GM12878 (cell line): ENCODE measurements at regions not wholly inside any gene's neighbourhood (a gene's known extent, or its start where the extent isn't known, plus 50 kb on each side); places are given as distances from the start of the nearest gene placed in this dataset.

Experiments
- ATAC-seq: fragments of 200-7000 bp; cut with Tn5 transposase; 3 replicates; pipeline ENCODE4 v1.9.1; 2020; ENCODE audit warnings: mild to moderate bottlenecking, moderate library complexity
- BruUV-seq: library from RNA; stranded (reverse); fragments of 400-500 nt; replicated peaks from 2 replicates; lab custom pipeline; 2021; lab: Mats Ljungman, UMichigan
- CTCF ChIA-PET: fragments of 300-600 bp; sonication (Branson Sonifier 250); formaldehyde crosslinking; extraction: SDS; loops from one replicate; lab custom pipeline; 2021; ENCODE audit warnings: inconsistent platforms; lab: Yijun Ruan, JAX
- POLR2A ChIA-PET: fragments of 350-600 bp; formaldehyde crosslinking; extraction: SDS; loops from one replicate; lab custom pipeline; 2021; ENCODE audit warnings: inconsistent platforms; lab: Charles Lee
- RAD21 ChIA-PET: fragments of 300-600 bp; sonication (Branson Sonifier 250); formaldehyde crosslinking; loops from one replicate; lab custom pipeline; 2023; ENCODE audit warnings: antibody characterized with exemption; ENCODE audit not compliant: unreplicated experiment; lab: Charles Lee
- SMC1A ChIA-PET: fragments of 300-600 bp; sonication (Branson Sonifier 250); formaldehyde crosslinking; loops from one replicate; lab custom pipeline; 2023; ENCODE audit not compliant: unreplicated experiment, uncharacterized antibody; lab: Charles Lee
- DNase-seq: peaks from one replicate; pipeline ENCODE4 v3.0.0-alpha.2; 2011; ENCODE audit warnings: low read depth, low spot score
- FAIRE-seq: peaks from 3 replicates; lab custom pipeline; 2011; peaks lifted over from hg19 to GRCh38; lab: Jason Lieb, UNC
- H2AFZ ChIP-seq: 2 replicates; pipeline ENCODE4 v1.6.0; 2011; ENCODE audit warnings: low read depth, low read length, control low read depth; ENCODE audit not compliant: control insufficient read depth
- H3K27ac ChIP-seq: 2 replicates; pipeline ENCODE4 v1.5.1; 2011; ENCODE audit warnings: control low read depth; ENCODE audit not compliant: control insufficient read depth, insufficient read depth
- H3K27me3 ChIP-seq, 2 experiments: replicated peaks in 1 of 2; 2 replicates each; pipeline versions ENCODE4 v1.6.0 to v1.6.1; 2011; ENCODE audit warnings: low read length in 1 of 2; ENCODE audit not compliant: control insufficient read depth in 2 of 2, insufficient read depth in 2 of 2
- H3K36me3 ChIP-seq, 2 experiments: 2 replicates each; pipeline ENCODE4 v1.5.1; 2011; ENCODE audit warnings: low read length in 1 of 2; ENCODE audit not compliant: control insufficient read depth in 2 of 2, insufficient read depth in 2 of 2
- H3K4me1 ChIP-seq: 2 replicates; pipeline ENCODE4 v1.6.1; 2011; ENCODE audit warnings: mild to moderate bottlenecking, low read length, moderate library complexity, mixed read lengths; ENCODE audit not compliant: control insufficient read depth, insufficient read depth
- H3K4me2 ChIP-seq: 2 replicates; pipeline ENCODE4 v1.6.0; 2011; ENCODE audit warnings: control low read depth; ENCODE audit not compliant: control insufficient read depth, insufficient read depth
- H3K4me3 ChIP-seq: fragments of 200-600 bp; sonication (generic); 2 replicates; pipeline ENCODE4 v1.5.1; 2016
- H3K79me2 ChIP-seq: 2 replicates; pipeline ENCODE4 v1.6.0; 2011; ENCODE audit warnings: low read length; ENCODE audit not compliant: control insufficient read depth, insufficient read depth
- H3K9ac ChIP-seq: 2 replicates; pipeline ENCODE4 v1.8.0; 2011; ENCODE audit warnings: low read length, control low read depth, mixed read lengths; ENCODE audit not compliant: control insufficient read depth, insufficient read depth
- H3K9me3 ChIP-seq: replicated peaks from 3 replicates; pipeline ENCODE4 v1.5.1; 2011; ENCODE audit warnings: mild to moderate bottlenecking, low read length; ENCODE audit not compliant: control insufficient read depth, insufficient read depth
- H4K20me1 ChIP-seq: 2 replicates; pipeline ENCODE4 v1.6.0; 2011; ENCODE audit not compliant: control insufficient read depth, insufficient read depth
- CBX3 ChIP-seq: fragments of 200-600 bp; sonication (generic); IDR thresholded peaks from 2 replicates; pipeline ENCODE4 v1.6.1; 2016; ENCODE audit warnings: low read depth, borderline replicate concordance
- ETV6 ChIP-seq, 2 experiments: fragments of 450-650 bp in 1 of 2; IDR thresholded peaks in 1 of 2; conservative IDR thresholded peaks in 1 of 2; 2 replicates each; pipeline ENCODE4 v1.6.1; 2014; ENCODE audit warnings: antibody characterized with exemption in 1 of 2, borderline replicate concordance in 1 of 2, low read depth in 1 of 2, mild to moderate bottlenecking in 1 of 2, moderate library complexity in 1 of 2
- FOXK2 ChIP-seq: fragments of 450-650 bp; IDR thresholded peaks from 2 replicates; pipeline ENCODE4 v1.6.1; 2017; ENCODE audit warnings: mild to moderate bottlenecking, moderate library complexity
- MTA2 ChIP-seq: fragments of 450-650 bp; IDR thresholded peaks from 2 replicates; pipeline ENCODE4 v1.6.1; 2016; ENCODE audit warnings: low read depth, mild to moderate bottlenecking, moderate library complexity
- NBN ChIP-seq: fragments of 450-650 bp; IDR thresholded peaks from 2 replicates; pipeline ENCODE4 v1.6.1; 2016
- NR2F1 ChIP-seq: fragments of 450-650 bp; conservative IDR thresholded peaks from 2 replicates; pipeline ENCODE4 v1.6.1; 2017; ENCODE audit warnings: mild to moderate bottlenecking
- PAX5 ChIP-seq: IDR thresholded peaks from 2 replicates; pipeline ENCODE4 v1.6.1; 2011; ENCODE audit warnings: low read depth, low read length, borderline replicate concordance
- RBBP5 ChIP-seq: fragments of 200-600 bp; sonication (generic); conservative IDR thresholded peaks from 2 replicates; pipeline ENCODE4 v1.6.1; 2016
- SIN3A ChIP-seq: IDR thresholded peaks from 2 replicates; pipeline ENCODE4 v1.6.1; 2012; ENCODE audit warnings: low read depth, low read length, improper control_type of control experiment
- SREBF2 ChIP-seq: IDR thresholded peaks from 2 replicates; pipeline ENCODE4 v1.6.1; 2012; ENCODE audit warnings: mild to moderate bottlenecking, low read length
- ZSCAN29 ChIP-seq: fragments of 450-650 bp; IDR thresholded peaks from 2 replicates; pipeline ENCODE4 v1.6.1; 2017; ENCODE audit warnings: mild to moderate bottlenecking, moderate library complexity
- WGBS: methylation state at CpG from one replicate; pipeline ENCODE4 v1.1.6; 2016; ENCODE audit warnings: low lambda C conversion rate; ENCODE audit not compliant: insufficient replicate concordance, insufficient coverage; ENCODE audit errors: missing lambda C conversion rate; 5-methylcytosine and 5-hydroxymethylcytosine counted together
- in situ Hi-C: fragments of 300-500 bp; cut with MboI; formaldehyde crosslinking; loops from 9 replicates; pipeline ENCODE4 v1.14.3; 2018; ENCODE audit warnings: mixed read lengths
- intact Hi-C: fragments of 100-400 bp; cut with micrococcal nuclease; formaldehyde crosslinking; loops from one replicate; pipeline ENCODE4 v1.14.2; 2022; ENCODE audit not compliant: unreplicated experiment
- TF ChIP-seq, protein P1 (sequence below): IDR thresholded peaks from 2 replicates; pipeline ENCODE4 v1.6.1; 2011; ENCODE audit warnings: mild to moderate bottlenecking, low read depth, low read length, moderate library complexity; ENCODE audit not compliant: insufficient replicate concordance
- TF ChIP-seq, protein P2 (sequence below): fragments of 450-650 bp; IDR thresholded peaks from 2 replicates; pipeline ENCODE4 v1.6.1; 2016; ENCODE audit warnings: mild to moderate bottlenecking, moderate library complexity, borderline replicate concordance
- TF ChIP-seq, protein P3 (sequence below): IDR thresholded peaks from 2 replicates; pipeline ENCODE4 v1.6.1; 2011; ENCODE audit warnings: low read depth, low read length, improper control_type of control experiment, borderline replicate concordance

DNA sequence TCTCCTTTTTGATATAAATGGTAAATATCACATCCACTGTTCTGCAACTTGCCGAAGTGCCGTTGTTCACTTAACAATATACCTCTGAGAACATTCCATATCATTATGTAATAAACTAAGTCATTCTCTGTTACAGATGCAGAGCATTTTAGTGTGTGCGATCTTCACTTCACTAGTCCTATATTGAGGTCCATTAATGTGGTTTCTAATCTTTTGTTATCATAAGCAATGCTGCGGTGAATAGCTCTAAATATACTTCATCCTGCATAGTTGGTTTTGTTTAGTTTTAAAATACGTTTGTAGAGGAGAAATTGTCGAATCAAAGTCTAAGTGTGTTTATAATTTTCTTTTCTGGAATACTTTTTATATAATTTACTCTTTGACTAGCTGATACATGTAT is 280.3 kb upstream of the TRIB2 start:
- Histone ChIP-seq H3K27me3 (no peaks in the 10 kb centered on the region), H4K20me1 (no peaks in the 10 kb centered on the region), H3K4me2 (no peak overlapping the region), H3K4me3 (no peak overlapping the region), H3K4me1 (no peaks in the 10 kb centered on the region), H3K9ac (no peak overlapping the region), H3K79me2 (no peaks in the 10 kb centered on the region), H3K36me3 (no peaks in the 10 kb centered on the region), H2AFZ (no peak overlapping the region), H3K9me3 (no peaks in the 10 kb centered on the region), H3K27ac (no peak overlapping the region)
- ChIA-PET POLR2A (no interaction called here), SMC1A (interaction anchor here (1.1 to 1.6 kb wide), 2 partner anchors 23 to 40 kb away, joined by 3 read pairs; no protein-coding TSS in a partner anchor), CTCF (interaction anchor here (1.5 kb wide), 1 partner anchor 16 kb away, joined by 6 read pairs; no protein-coding TSS in a partner anchor), RAD21 (no interaction called here)
- WGBS: 82% methylated on average over 6 of the region's 6 CpGs
- BruUV-seq: no TSS peak
- in situ Hi-C loops (no loop called here), intact Hi-C loops (no loop called here)
- FAIRE-seq: no peak
- DNase-seq: no peak
- no peak for TF ChIP-seq NR2F1
- no peak for TF ChIP-seq CBX3
- no peak for TF ChIP-seq ZSCAN29
- TF ChIP-seq, protein P1, sequence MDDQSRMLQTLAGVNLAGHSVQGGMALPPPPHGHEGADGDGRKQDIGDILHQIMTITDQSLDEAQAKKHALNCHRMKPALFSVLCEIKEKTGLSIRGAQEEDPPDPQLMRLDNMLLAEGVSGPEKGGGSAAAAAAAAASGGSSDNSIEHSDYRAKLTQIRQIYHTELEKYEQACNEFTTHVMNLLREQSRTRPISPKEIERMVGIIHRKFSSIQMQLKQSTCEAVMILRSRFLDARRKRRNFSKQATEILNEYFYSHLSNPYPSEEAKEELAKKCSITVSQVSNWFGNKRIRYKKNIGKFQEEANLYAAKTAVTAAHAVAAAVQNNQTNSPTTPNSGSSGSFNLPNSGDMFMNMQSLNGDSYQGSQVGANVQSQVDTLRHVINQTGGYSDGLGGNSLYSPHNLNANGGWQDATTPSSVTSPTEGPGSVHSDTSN: no peak
- TF ChIP-seq NBN: no peak
- TF ChIP-seq PAX5: no peak
- no peak for TF ChIP-seq ETV6 (conservative IDR thresholded peaks at IDR 0.05 in 1 of 2, IDR thresholded peaks at IDR 0.05 in 1 of 2; ENCODE audit: borderline replicate concordance in 1 of 2, low read depth in 1 of 2)
- TF ChIP-seq, protein P2, sequence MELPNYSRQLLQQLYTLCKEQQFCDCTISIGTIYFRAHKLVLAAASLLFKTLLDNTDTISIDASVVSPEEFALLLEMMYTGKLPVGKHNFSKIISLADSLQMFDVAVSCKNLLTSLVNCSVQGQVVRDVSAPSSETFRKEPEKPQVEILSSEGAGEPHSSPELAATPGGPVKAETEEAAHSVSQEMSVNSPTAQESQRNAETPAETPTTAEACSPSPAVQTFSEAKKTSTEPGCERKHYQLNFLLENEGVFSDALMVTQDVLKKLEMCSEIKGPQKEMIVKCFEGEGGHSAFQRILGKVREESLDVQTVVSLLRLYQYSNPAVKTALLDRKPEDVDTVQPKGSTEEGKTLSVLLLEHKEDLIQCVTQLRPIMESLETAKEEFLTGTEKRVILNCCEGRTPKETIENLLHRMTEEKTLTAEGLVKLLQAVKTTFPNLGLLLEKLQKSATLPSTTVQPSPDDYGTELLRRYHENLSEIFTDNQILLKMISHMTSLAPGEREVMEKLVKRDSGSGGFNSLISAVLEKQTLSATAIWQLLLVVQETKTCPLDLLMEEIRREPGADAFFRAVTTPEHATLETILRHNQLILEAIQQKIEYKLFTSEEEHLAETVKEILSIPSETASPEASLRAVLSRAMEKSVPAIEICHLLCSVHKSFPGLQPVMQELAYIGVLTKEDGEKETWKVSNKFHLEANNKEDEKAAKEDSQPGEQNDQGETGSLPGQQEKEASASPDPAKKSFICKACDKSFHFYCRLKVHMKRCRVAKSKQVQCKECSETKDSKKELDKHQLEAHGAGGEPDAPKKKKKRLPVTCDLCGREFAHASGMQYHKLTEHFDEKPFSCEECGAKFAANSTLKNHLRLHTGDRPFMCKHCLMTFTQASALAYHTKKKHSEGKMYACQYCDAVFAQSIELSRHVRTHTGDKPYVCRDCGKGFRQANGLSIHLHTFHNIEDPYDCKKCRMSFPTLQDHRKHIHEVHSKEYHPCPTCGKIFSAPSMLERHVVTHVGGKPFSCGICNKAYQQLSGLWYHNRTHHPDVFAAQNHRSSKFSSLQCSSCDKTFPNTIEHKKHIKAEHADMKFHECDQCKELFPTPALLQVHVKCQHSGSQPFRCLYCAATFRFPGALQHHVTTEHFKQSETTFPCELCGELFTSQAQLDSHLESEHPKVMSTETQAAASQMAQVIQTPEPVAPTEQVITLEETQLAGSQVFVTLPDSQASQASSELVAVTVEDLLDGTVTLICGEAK: no peak
- TF ChIP-seq MTA2: no peak
- no peak for TF ChIP-seq FOXK2
- no peak for TF ChIP-seq SIN3A
- TF ChIP-seq, protein P3, sequence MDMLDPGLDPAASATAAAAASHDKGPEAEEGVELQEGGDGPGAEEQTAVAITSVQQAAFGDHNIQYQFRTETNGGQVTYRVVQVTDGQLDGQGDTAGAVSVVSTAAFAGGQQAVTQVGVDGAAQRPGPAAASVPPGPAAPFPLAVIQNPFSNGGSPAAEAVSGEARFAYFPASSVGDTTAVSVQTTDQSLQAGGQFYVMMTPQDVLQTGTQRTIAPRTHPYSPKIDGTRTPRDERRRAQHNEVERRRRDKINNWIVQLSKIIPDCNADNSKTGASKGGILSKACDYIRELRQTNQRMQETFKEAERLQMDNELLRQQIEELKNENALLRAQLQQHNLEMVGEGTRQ: no peak
- no peak for TF ChIP-seq SREBF2
- no peak for TF ChIP-seq RBBP5
- ATAC-seq: no peak
